ENCODE measurements at regions not wholly inside any gene's neighbourhood (a gene's known extent, or its start where the extent isn't known, plus 50 kb on each side); places are given as distances from the start of the nearest gene placed in this dataset.
"Not testable (repeated sequence)": the region's sequence is repeated elsewhere in the genome, so short reads cannot be mapped to it uniquely, and the experiment has no call there.

DNA sequence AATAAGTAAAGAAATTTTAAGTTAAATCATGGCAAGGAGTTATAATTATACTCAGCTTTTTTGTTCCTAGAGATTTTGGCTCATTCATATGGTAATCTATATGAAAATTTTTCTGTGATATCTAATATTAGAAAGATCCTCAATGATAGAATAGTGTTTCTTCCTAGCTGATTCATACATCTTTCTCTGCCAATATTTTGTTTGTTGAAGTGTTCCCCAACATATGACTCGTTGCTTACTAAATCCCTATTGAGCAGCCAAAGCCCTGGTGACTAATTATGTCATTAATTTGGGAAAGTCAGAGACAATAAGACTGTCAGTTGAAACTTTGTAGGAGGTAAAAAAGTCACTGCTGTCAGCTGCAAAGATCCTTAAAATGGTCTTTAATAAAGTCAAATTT is 1348.5 kb upstream of the CDH18 start:
- not testable (repeated sequence) for DNase-seq (ENCODE audit: low read depth)

DNA sequence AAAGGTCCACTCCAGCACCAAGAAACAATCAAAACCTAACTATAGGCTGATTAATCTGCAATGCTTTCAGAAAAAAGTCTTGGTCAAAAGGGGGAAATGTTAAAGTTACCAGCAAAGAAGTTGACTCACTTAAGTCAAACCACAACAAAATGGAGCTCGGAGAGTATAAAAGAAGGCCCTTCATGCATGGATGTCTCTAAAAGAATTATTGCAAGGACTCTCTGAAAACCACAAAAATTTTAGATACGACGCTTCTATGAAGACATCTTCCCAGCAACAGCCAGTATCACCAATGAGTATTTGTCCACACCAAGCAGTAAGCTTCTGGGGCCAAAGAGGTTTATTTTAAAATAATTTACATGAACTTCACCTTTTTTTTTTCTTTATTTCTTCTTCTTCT is 1327.4 kb upstream of the CDH18 start:
- not testable (repeated sequence) for DNase-seq (ENCODE audit: low read depth)

DNA sequence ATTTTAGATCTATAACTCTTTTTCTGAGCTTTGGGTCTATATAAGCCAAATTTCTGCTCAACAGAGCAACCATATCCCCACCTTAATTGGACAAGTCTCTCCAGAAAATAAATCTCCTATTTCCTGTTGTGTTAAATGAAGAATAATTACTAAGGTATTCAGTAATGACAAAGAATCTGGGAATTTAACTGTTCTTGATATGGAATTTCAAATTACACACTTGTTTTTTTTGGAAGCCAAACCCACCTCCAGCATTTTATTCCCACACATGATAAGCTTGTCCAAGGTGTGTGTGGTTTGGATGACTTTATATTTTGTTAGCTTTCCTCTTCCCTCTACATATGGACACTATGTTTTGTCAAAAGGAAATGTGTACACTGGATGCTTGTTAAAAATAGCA is 1313.2 kb upstream of the CDH18 start:
- not testable (repeated sequence) for DNase-seq (ENCODE audit: low read depth)

- not testable (repeated sequence) for DNase-seq (ENCODE audit: low read depth)
These were observed 1286.4 kb upstream of the CDH18 start for GRCh38 chr5:21274361-21274760.

DNA sequence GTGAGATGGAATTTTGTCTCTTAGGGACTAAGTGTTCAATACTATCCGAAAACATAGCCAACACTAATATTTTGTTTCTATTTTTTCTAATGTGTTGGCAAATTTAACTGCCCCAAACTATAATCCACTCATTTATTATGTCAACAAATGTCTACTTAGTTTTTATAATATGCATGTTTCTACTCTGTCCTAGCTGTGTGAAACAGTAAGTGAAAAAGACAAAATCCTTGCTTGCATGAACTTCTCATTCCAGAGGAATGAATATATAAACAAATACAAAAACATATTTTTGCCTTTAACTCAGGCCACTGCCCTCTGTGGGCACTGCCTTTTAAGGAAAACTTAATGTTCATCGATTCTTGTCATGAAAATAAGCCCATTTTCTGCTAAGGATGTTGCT is 1275.4 kb upstream of the CDH18 start:
- no peak for DNase-seq (ENCODE audit: low read depth)

GRCh38 chr5:21254161-21254560 is 1266.2 kb upstream of the CDH18 start:
- no peak for DNase-seq (ENCODE audit: low read depth)

GRCh38 chr5:21244982-21245381 is 1257.0 kb upstream of the CDH18 start:
- no peak for DNase-seq (ENCODE audit: low read depth)

GRCh38 chr5:21238786-21239185 is 1250.8 kb upstream of the CDH18 start:
- DNase-seq (ENCODE audit: low read depth): no peak

- no peak for DNase-seq (ENCODE audit: low read depth)
These were observed 1249.5 kb upstream of the CDH18 start for GRCh38 chr5:21237461-21237860.

GRCh38 chr5:21236971-21237427 is 1249.0 kb upstream of the CDH18 start:
- DNase-seq (ENCODE audit: low read depth): no peak

DNA sequence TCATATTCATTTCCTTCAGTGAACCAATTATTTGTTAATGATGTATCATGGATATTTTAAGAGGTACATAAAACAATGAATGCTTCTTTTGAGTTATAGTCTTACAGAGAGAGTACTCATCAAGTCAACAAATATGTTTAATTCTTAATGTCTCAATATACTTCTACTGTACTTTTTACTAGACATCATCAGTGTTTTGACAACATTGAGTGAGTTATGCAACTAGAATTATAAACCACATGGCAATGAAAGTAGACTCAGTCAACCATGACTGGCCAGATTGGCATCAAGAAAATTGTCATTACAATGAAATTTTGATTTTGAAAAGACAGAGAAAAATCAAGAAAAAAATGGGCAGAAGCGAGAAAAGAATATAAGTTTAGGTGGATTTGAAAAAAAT is 1248.1 kb upstream of the CDH18 start:
- no peak for DNase-seq (ENCODE audit: low read depth)

- DNase-seq (ENCODE audit: low read depth): no peak
These were observed 1237.4 kb upstream of the CDH18 start for GRCh38 chr5:21225223-21226064.

GRCh38 chr5:21221616-21222015 is 1233.6 kb upstream of the CDH18 start:
- no peak for DNase-seq (ENCODE audit: low read depth)

GRCh38 chr5:21219966-21220365 is 1232.0 kb upstream of the CDH18 start:
- no peak for DNase-seq (ENCODE audit: low read depth)

DNA sequence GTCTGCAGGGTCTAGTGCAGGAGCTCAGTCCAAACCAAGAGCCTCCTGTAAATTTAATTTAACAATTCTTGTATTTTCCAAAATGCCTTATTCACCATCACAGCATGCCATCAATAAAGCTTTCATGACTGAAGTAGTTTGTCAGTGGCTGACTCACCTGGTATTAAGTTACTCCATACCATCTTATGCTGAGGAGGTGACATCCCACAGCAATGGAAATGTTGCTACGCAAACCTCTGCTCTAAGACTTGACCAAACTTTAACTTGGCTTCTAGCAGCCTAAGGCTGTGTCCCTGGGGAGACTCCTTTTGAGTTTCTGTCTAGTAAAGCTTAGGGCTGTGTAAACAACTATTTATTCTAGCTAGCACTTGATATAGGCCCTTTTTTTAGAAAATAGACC is 1231.3 kb upstream of the CDH18 start:
- no peak for DNase-seq (ENCODE audit: low read depth)

DNA sequence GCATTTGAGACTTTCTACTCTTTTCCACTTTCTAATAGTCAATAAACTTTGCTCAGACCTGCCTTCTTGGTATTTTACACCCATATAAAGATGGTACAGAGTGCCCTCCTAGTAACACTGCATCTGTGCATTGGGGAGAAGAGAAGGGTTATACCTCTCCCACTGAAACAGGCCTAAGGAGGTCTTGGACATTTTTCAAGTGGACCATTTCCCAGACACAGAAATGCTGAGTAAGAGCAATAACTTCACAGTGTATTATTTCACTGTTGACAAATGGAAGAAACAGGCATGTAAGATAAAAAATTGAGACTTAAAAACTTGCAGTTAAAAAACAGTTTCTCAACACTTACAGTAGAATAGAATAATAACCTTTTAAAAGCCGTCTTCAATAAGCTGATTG is 1224.0 kb upstream of the CDH18 start:
- no peak for DNase-seq (ENCODE audit: low read depth)

GRCh38 chr5:21209409-21209808 is 1221.4 kb upstream of the CDH18 start:
- no peak for DNase-seq (ENCODE audit: low read depth)

GRCh38 chr5:21199087-21199486 is 1211.1 kb upstream of the CDH18 start:
- DNase-seq (ENCODE audit: low read depth): no peak

- DNase-seq (ENCODE audit: low read depth): no peak
These were observed 1207.1 kb upstream of the CDH18 start for GRCh38 chr5:21195145-21195544.

DNA sequence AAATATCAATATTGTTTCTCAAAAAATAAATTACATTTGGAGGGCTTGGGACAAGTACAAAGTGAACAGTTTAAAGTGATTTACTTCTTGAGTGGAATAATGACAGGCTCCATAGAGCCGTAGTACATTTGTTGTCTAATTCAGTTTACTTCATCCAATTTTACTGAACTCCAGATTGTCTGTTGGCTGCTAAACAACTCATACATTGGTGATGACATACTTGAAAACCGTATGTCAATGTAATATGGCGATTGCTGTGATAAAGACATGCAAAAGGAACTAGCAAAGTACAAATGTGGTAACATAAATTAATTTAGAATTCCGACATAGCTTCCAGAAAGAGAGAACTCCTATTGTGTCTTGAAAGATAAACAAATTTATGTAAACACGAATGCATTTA is 1197.5 kb upstream of the CDH18 start:
- no peak for DNase-seq (ENCODE audit: low read depth)

DNA sequence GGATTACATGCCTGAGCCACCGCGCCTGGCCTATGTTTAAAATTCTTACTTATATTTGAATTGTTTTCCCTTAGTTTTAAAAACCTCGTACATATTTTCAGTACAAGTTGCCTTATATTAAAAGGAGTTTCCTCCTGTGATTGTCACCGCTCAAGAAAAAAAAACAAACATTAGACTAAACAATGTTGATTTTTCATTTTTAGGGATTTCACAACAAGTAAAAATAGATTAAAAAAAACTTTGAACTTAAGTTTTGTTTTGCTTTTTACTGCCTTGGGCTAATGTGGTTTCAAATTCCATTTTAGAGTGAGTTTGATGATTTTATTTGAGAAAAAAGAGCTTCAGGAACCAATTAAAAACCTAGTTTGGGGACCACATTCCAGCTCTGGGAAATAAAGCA is 1196.6 kb upstream of the CDH18 start:
- no peak for DNase-seq (ENCODE audit: low read depth)

- DNase-seq (ENCODE audit: low read depth): no peak
These were observed 1193.7 kb upstream of the CDH18 start for GRCh38 chr5:21181609-21182125.

DNA sequence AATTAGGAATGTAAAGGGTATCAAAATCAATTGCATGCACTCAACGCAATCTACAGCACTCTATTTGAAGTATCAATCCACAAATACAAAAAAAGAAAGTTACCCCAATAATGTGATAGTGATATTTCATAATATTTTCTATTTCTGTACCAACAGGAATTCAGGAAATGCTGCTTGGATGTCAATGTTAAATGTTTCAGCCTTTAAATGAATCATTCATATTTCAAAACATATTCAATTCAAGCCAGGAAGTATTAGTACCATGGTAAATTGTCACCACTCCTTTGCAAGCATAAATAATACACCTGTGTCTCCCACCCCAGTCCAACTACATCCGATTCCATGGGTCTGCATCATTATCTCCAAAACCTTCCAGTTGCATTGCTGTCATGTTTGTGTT is 1185.5 kb upstream of the CDH18 start:
- no peak for DNase-seq (ENCODE audit: low read depth)

DNA sequence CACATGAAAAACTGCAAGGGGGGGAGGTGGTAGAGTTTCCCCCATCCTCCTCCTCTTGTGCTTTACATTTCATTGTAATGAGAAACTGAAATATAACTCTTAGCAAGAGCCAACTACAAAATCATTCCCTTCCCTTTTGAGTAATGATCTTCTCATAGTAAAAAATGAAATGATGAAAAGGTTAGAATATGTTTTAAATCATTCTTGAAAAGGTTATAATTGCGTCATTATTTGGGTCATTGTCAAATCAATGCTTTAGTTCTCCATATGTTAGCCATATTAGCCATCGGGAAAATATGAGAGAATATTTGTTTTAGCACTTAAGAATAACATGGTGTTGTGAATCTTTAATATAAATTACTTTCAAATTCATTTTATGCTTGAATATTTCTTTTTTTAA is 1185.0 kb upstream of the CDH18 start:
- no peak for DNase-seq (ENCODE audit: low read depth)
